GM20000 (cell line): ENCODE measurements at regions not wholly inside any gene's neighbourhood (a gene's known extent, or its start where the extent isn't known, plus 50 kb on each side); places are given as distances from the start of the nearest gene placed in this dataset.

Experiments
- DNase-seq: peaks from one replicate; pipeline ENCODE4 v3.0.0; 2012; ENCODE audit warnings: low spot score
- CTCF ChIP-seq: IDR thresholded peaks from 2 replicates; pipeline ENCODE4 v1.5.1; 2012; ENCODE audit warnings: mild to moderate bottlenecking, control low read depth; ENCODE audit errors: extremely low read depth, missing control alignments

- TF ChIP-seq CTCF: no peak
- DNase-seq: no peak
Measured at GRCh38 chr3:31240013-31240412, 292.7 kb upstream of the STT3B start.

DNA sequence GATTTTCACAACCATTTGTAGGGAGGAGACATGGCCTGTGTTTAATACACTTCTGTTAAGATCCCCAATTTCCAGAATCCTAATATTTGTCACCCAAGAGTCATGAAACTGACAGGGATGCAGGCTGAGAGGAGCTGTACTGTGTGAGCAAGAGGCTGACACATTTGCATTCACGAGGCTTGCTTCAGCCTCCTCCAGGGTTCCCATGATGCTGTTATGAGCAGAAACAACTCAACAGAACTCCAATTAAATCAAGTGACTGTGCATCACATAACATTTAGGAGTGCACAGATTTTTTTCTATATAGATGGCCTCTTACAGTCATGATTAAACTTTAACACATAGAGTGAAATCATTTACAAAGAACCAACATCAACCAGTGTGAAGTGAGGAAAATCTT, 292.3 kb upstream of the STT3B start:
- no peak for TF ChIP-seq CTCF
- no peak for DNase-seq

GRCh38 chr3:31240874-31241273, 291.9 kb upstream of the STT3B start:
- no peak for TF ChIP-seq CTCF
- DNase-seq: no peak

DNA sequence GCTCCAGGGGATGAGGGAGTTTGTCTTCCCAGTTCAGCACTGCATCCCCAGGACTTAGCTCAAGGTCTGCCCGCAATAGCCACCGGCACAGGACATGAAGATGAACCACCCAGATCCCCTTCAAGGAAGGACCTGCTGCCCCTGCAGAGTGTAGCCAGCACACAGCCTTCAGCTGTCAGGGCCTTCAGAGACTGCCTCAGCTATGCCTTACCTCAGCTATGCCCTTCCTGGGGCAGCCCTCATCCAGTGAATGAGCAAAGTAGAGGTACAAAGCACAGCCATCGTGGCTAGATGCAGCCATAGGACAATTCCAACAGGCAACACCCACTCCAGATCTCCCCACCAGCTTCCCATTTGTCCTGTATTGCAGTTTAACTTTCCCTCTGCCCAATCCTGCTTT, 291.2 kb upstream of the STT3B start:
- TF ChIP-seq CTCF: no peak
- no peak for DNase-seq

- no peak for DNase-seq
- TF ChIP-seq CTCF: no peak
Measured at GRCh38 chr3:31242026-31242960, 290.4 kb upstream of the STT3B start.

- no peak for TF ChIP-seq CTCF
- DNase-seq: no peak
Measured at GRCh38 chr3:31244929-31245817, 287.6 kb upstream of the STT3B start.
